AG04450 (cell line): ENCODE measurements at regions not wholly inside any gene's neighbourhood (a gene's known extent, or its start where the extent isn't known, plus 50 kb on each side); places are given as distances from the start of the nearest gene placed in this dataset.

Source experiments
- CTCF ChIA-PET: fragments of 300-600, 350-600 bp; formaldehyde crosslinking; extraction: SDS; loops from one replicate; lab custom pipeline; 2022; ENCODE audit warnings: antibody characterized with exemption, inconsistent platforms; lab: Charles Lee
- POLR2A ChIA-PET: fragments of 350-600 bp; formaldehyde crosslinking; extraction: SDS; loops from one replicate; lab custom pipeline; 2021; ENCODE audit warnings: antibody characterized with exemption, inconsistent platforms; lab: Yijun Ruan, JAX
- DNase-seq: peaks from one replicate; pipeline ENCODE4 v3.0.0-alpha.2; 2011; ENCODE audit warnings: low read depth, low spot score
- H3K27ac ChIP-seq: one replicate; pipeline ENCODE4 v1.5.1; 2012; ENCODE audit warnings: low read depth, low read length, control low read depth
- H3K27me3 ChIP-seq: one replicate; pipeline ENCODE4 v1.6.0; 2012; ENCODE audit warnings: low read length; ENCODE audit not compliant: control insufficient read depth, insufficient read depth
- H3K4me3 ChIP-seq: 2 replicates; pipeline ENCODE4 v1.5.1; 2011; ENCODE audit warnings: mild to moderate bottlenecking, low read depth, low read length, control low read depth
- H3K9me3 ChIP-seq: 2 replicates; pipeline ENCODE4 v1.5.1; 2012; ENCODE audit warnings: low read length; ENCODE audit not compliant: control insufficient read depth, insufficient read depth
- CTCF ChIP-seq: IDR thresholded peaks from 2 replicates; pipeline ENCODE4 v1.5.1; 2011; ENCODE audit warnings: low read depth, low read length, control low read depth, inconsistent platforms

- Histone ChIP-seq H3K27me3 (no peaks in the 10 kb centered on the region), H3K9me3 (no peaks in the 10 kb centered on the region), H3K27ac (no peak overlapping the region), H3K4me3 (no peak overlapping the region)
- ChIA-PET CTCF (interaction anchor here (0.6 kb wide), 2 partner anchors 594 to 608 kb away, joined by 4 to 6 read pairs; no protein-coding TSS in a partner anchor), POLR2A (no interaction called here)
- TF ChIP-seq CTCF, result no peak
- DNase-seq, result no peak
Measured at GRCh38 chr12:115261691-115262398, 577.9 kb upstream of the TBX3 start.

GRCh38 chr12:115260762-115261675, 577.0 kb upstream of the TBX3 start:
- no peaks in the 10 kb centered on the region for H3K9me3 ChIP-seq

GRCh38 chr12:115259968-115260747, 576.2 kb upstream of the TBX3 start:
- ChIA-PET POLR2A (interaction anchor here (0.7 kb wide), 1 partner anchor 58 kb away, joined by 4 read pairs; no protein-coding TSS in a partner anchor), CTCF (no interaction called here)
- Histone ChIP-seq H3K27me3 (no peaks in the 10 kb centered on the region), H3K9me3 (no peaks in the 10 kb centered on the region), H3K27ac (no peak overlapping the region), H3K4me3 (no peak overlapping the region)
- DNase-seq, result no peak
- TF ChIP-seq CTCF, result no peak

More at GRCh38 chr12:115260762-115261675, 577.0 kb upstream of the TBX3 start:
- ChIA-PET CTCF (no interaction called here), POLR2A (interaction anchor here (0.7 kb wide), 1 partner anchor 57 kb away, joined by 4 read pairs; no protein-coding TSS in a partner anchor)
- no peak for DNase-seq
- no peaks in the 10 kb centered on the region for H3K27me3 ChIP-seq
- no peak overlapping the region for H3K4me3 ChIP-seq
- no peak overlapping the region for H3K27ac ChIP-seq
- TF ChIP-seq CTCF, result no peak

GRCh38 chr12:115257791-115258190, 573.8 kb upstream of the TBX3 start:
- CTCF ChIA-PET, result no interaction called here
- Histone ChIP-seq H3K9me3 (no peaks in the 10 kb centered on the region), H3K27me3 (no peaks in the 10 kb centered on the region), H3K27ac (no peak overlapping the region), H3K4me3 (no peak overlapping the region)
- POLR2A ChIA-PET, result no interaction called here
- DNase-seq, result no peak
- TF ChIP-seq CTCF, result no peak
